Naive B cell (primary cell): ENCODE measurements at regions not wholly inside any gene's neighbourhood (a gene's known extent, or its start where the extent isn't known, plus 50 kb on each side); places are given as distances from the start of the nearest gene placed in this dataset.
"Not testable (repeated sequence)": the region's sequence is repeated elsewhere in the genome, so short reads cannot be mapped to it uniquely, and the experiment has no call there.

Experiments used
- ATAC-seq, 2 donors: fragments of 150-1000 bp; cut with Tn5 transposase; 2 replicates each; pipeline ENCODE4 v1.10.0; 2021; ENCODE audit warnings: low read depth in 2 of 2, mild to moderate bottlenecking in 2 of 2, moderate library complexity in 2 of 2
- DNase-seq: peaks from one replicate; pipeline ENCODE4 v3.0.0; 2022
- H3K27ac Mint-ChIP-seq, 6 donors: one replicate each; pipeline ENCODE4 v1.8.0; 2020 to 2022; ENCODE audit warnings: mild to moderate bottlenecking in 6 of 6, mixed read lengths in 6 of 6, moderate library complexity in 5 of 6, inconsistent platforms in 2 of 6
- H3K27me3 Mint-ChIP-seq, 3 donors: one replicate each; pipeline ENCODE4 v1.8.0; 2021 to 2022; ENCODE audit warnings: mixed read lengths in 3 of 3, mild to moderate bottlenecking in 1 of 3
- H3K36me3 Mint-ChIP-seq, 2 donors: one replicate each; pipeline ENCODE4 v1.8.0; 2020 to 2022; ENCODE audit warnings: mixed read lengths in 2 of 2, inconsistent platforms in 1 of 2, mild to moderate bottlenecking in 1 of 2
- H3K4me1 Mint-ChIP-seq, 3 donors: one replicate each; pipeline ENCODE4 v1.8.0; 2020 to 2022; ENCODE audit warnings: mixed read lengths in 3 of 3, inconsistent platforms in 1 of 3, mild to moderate bottlenecking in 1 of 3, moderate library complexity in 1 of 3
- H3K4me3 Mint-ChIP-seq, 8 donors: one replicate each; pipeline ENCODE4 v1.8.0; 2020 to 2022; ENCODE audit warnings: mild to moderate bottlenecking in 8 of 8, mixed read lengths in 8 of 8, moderate library complexity in 8 of 8, inconsistent platforms in 2 of 8
- H3K9me3 Mint-ChIP-seq, 7 donors: one replicate each; pipeline ENCODE4 v1.8.0; 2020 to 2022; ENCODE audit warnings: mixed read lengths in 7 of 7, mild to moderate bottlenecking in 5 of 7, inconsistent platforms in 2 of 7, moderate library complexity in 1 of 7

DNA sequence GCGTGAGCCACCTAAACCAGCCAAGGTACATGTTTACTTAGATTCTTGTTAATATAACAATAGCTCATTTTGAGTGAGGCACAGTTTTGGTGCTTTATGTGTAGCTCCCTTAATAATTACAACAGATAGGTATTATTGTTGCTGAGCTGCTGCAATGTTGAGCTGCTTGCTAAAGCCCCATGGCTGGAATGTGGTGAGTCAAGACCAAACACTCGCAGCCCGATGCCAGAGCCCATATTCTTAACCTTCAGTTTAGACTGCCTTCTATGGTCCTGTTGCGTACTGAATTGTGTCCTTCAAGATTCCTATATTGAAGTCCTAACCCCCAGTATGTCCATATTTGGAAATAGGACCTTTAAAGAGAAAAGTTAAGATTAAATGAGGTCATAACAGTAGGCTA, 407.1 kb downstream of the NEBL start:
- Mint-ChIP-seq H3K4me1 (no peaks in the 10 kb centered on the region), H3K36me3 (no peaks in the 10 kb centered on the region), H3K4me3 (no peak overlapping the region), H3K27me3 (no peaks in the 10 kb centered on the region), H3K27ac (no peak overlapping the region), H3K9me3 (peaks cover 5 to 18% (median 9%) of the 10 kb centered on the region in 7 donors)
- ATAC-seq (no peak), DNase-seq (no peak)

DNA sequence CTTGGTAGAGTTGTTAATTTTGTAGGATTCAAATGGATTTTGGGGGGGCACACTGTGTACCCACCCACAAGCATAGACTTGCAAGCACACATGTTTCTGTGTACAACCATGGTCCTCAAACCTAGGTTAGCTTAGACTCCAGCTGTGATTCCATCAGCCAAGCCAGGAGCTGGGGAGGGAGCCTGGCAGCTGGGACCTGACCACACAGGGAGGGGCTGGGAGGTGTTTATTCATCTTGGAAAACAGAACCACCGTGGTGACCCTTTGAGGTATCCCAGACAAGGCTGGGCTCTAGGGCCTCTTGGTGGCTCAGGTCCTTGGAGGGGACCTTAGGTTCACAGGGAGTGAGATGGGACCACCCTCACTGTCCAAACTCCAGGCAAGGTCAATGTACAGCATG, 410.3 kb downstream of the NEBL start:
- DNase-seq (no peak), ATAC-seq (no peak)
- no peaks in the 10 kb centered on the region for H3K4me1 Mint-ChIP-seq
- H3K36me3 Mint-ChIP-seq, result no peaks in the 10 kb centered on the region
- H3K27me3 Mint-ChIP-seq, result no peaks in the 10 kb centered on the region
- peaks cover 0 to 7% (median 5%) of the 10 kb centered on the region in 7 donors for H3K9me3 Mint-ChIP-seq
- H3K27ac Mint-ChIP-seq, result no peak overlapping the region
- no peak overlapping the region for H3K4me3 Mint-ChIP-seq

DNA sequence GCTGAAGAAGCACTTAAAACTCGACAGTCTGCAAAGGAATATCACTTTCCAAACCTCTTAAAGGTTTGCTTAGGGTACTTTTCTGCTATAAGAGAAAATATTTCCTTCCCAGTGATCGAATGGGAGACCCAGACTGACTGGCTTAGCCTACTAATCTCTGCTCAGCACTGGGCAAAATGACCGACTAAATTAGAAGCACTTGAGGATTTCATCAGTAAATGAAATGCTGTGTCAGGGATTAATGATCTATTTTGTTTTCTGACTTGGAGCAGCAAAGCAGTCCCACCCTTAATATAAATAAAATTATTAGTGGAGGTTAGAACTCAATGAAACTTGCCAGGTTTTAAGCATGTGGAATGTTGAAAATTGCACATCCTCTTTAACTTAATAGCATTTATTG, 411.6 kb downstream of the NEBL start:
- H3K4me3 Mint-ChIP-seq, result no peak overlapping the region
- peaks cover 1 to 12% (median 6%) of the 10 kb centered on the region in 7 donors for H3K9me3 Mint-ChIP-seq
- DNase-seq, result no peak
- no peaks in the 10 kb centered on the region for H3K4me1 Mint-ChIP-seq
- H3K27me3 Mint-ChIP-seq, result no peaks in the 10 kb centered on the region
- no peak for ATAC-seq
- H3K36me3 Mint-ChIP-seq, result no peaks in the 10 kb centered on the region
- no peak overlapping the region for H3K27ac Mint-ChIP-seq

DNA sequence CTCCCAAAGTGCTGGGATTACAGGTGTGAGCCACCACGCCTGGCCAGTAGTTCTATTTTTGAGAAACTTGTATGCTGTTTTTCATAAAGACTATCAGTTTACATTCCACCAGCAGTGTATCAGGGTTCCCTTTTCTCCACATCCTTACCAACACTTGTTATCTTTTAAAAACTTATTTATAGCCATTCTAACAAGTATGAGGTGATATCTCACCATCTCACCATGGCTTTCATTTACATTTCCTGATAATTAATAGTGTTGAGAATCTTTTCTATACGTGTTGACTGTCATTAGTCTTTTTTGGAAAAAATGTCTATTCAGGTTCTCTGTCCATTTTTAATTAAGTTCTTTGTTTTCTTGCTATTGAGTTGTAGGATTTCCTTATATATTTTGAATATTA, 416.1 kb downstream of the NEBL start:
- H3K36me3 Mint-ChIP-seq, result no peaks in the 10 kb centered on the region
- ATAC-seq, result no peak
- no peak overlapping the region for H3K27ac Mint-ChIP-seq
- DNase-seq, result no peak
- no peaks in the 10 kb centered on the region for H3K4me1 Mint-ChIP-seq
- H3K27me3 Mint-ChIP-seq, result no peaks in the 10 kb centered on the region
- H3K4me3 Mint-ChIP-seq, result no peak overlapping the region
- peaks cover 1 to 13% (median 7%) of the 10 kb centered on the region in 7 donors for H3K9me3 Mint-ChIP-seq

DNA sequence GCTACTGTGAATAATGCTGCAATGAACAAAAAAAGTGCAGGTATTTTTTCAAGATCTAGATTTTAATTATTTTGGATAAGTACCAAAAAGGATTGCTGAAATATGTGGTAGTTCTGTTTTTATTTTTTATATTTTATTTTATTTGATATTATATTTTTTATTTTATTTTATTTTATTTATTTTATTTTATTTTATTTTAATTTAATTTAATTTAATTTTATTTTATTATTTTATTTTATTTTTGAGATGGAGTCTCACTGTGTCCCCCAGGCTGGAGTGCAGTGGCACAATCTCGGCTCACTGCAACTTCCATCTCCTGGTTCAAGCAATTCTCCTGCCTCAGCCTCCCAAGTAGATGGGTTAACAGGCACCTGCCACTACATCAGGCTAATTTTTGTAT, 416.5 kb downstream of the NEBL start:
- not testable (repeated sequence) for ATAC-seq, DNase-seq, H3K27me3 Mint-ChIP-seq, H3K4me1 Mint-ChIP-seq, H3K4me3 Mint-ChIP-seq, H3K27ac Mint-ChIP-seq, H3K36me3 Mint-ChIP-seq
- H3K9me3 Mint-ChIP-seq, result peaks cover 1 to 16% (median 7%) of the 10 kb centered on the region in 7 donors

DNA sequence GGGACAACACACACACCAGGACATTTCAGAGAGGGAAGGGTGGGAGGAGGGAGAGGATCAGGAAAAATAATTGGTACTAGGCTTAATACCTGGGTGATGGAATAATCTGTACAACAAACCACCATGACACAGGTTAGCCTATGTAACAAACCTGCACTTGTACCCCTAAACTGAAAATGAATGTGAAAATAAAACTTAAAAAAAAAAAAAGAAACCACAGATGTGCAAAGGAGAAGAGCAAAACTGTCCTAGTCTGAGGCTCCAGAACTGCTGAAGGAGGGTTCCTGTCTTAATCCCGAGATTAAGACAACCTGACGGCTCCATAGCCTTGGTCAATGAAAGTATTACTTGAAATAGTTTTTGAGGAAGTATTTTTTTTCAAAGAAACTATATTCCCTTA, 423.0 kb downstream of the NEBL start:
- Mint-ChIP-seq H3K36me3 (no peaks in the 10 kb centered on the region), H3K27ac (no peak overlapping the region), H3K4me3 (no peak overlapping the region), H3K9me3 (peaks cover 0 to 8% (median 4%) of the 10 kb centered on the region in 7 donors), H3K4me1 (no peaks in the 10 kb centered on the region), H3K27me3 (no peaks in the 10 kb centered on the region)
- no peak for DNase-seq
- ATAC-seq, result no peak

DNA sequence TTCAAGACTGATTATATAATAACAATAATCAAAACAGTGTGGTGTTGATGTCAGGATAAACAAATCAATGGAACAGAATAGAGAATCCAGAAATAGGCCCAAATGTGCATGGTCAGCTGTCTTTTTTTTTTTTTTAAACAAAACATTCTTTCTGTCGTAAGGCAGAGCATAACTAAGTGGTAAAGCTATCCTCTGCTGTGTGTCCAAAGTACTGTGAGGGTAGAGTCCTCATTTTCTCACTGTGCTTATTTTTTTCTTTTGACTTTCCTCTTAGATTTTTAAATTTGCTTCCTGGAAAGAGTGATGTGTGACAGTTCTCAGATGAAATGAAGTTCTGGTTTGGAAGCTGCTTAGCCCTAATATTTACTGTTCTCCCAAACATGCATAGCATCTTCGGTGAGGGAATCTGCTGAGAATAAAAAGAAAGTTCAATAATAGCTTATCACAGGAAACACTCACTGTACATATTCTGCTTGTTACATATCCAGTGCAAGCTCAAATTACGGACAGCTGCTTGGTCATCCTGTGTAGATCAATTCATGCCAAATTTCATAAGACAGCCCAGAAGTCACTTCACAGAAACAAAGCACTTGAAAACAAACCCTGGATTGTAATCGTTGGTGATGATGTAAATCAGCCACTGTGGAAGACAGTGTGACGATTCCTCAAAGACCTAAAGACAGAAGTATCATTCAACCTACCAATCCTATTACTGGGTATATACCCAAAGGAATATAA, 423.9 kb downstream of the NEBL start:
- Mint-ChIP-seq H3K36me3 (no peaks in the 10 kb centered on the region), H3K27ac (no peak overlapping the region), H3K9me3 (peaks cover 1 to 8% (median 5%) of the 10 kb centered on the region in 7 donors), H3K4me1 (no peaks in the 10 kb centered on the region), H3K27me3 (no peaks in the 10 kb centered on the region), H3K4me3 (no peak overlapping the region)
- ATAC-seq (no peak), DNase-seq (no peak)

DNA sequence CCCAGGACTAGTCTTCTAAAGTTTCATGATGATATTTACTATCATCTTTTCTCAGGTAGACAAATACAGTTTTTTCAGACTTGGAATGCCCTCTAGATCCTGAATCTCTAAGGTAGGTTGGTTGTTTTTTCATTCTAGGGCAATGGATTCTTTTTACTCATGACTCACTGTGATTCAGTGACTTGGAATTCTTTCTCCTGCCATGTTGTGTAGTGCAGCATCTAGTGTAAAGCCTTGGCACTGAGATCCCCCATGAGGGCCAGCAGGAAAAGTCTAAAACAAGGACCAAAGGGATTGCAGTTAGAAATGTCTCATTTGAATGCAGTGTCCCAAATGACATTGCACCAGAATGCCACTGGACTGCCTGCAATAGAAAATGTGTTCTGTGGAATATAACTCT, 430.4 kb downstream of the NEBL start:
- peaks cover 0 to 15% (median 6%) of the 10 kb centered on the region in 7 donors for H3K9me3 Mint-ChIP-seq

DNA sequence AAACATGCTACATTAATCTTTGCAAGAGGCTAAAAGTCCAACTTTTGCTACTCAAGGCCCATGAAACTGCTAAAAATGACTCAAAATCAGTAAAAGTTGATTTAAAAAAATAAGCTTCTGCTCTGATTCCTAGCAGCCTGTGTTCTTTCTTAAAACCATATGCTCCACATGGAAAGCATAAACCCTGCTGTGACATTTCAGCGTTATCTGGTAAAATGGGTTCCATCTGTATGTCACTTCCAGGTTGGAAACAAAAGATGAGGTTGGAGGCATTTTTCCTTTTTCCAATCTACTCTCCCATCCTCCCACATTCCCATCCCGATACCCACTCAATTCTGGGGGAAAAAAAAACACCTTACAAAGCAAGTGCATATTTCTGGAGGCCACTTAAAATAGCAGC, 439.5 kb downstream of the NEBL start:
- Mint-ChIP-seq H3K36me3 (no peaks in the 10 kb centered on the region), H3K27me3 (no peaks in the 10 kb centered on the region), H3K4me3 (no peak overlapping the region), H3K4me1 (no peaks in the 10 kb centered on the region), H3K9me3 (peaks cover 0 to 9% (median 3%) of the 10 kb centered on the region in 7 donors), H3K27ac (no peak overlapping the region)
- no peak for DNase-seq
- no peak for ATAC-seq

More for the DNA sequence above, 430.4 kb downstream of the NEBL start:
- Mint-ChIP-seq H3K27ac (no peak overlapping the region), H3K4me3 (no peak overlapping the region), H3K4me1 (no peaks in the 10 kb centered on the region), H3K27me3 (no peaks in the 10 kb centered on the region), H3K36me3 (no peaks in the 10 kb centered on the region)
- no peak for DNase-seq
- ATAC-seq, result no peak

DNA sequence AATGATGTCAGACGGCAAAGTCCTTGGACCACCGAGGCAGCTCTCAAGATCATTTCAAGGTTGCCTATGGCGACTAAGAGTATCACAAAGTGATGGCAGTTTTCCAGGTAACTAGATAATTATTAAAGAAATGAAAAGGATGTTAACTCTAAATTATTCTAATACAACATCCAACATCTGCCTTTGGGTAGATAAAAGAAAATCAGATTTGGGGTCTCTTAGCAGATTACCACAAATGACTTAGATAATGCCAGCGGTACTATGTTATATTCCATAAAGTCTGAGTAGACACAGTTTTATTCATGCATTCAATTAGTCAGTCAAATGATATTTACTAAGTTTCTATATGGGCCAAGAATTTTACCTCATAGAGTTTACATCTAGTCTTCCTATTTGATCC, 441.3 kb downstream of the NEBL start:
- Mint-ChIP-seq H3K9me3 (peaks cover 0 to 7% (median 3%) of the 10 kb centered on the region in 7 donors), H3K36me3 (no peaks in the 10 kb centered on the region), H3K4me1 (no peaks in the 10 kb centered on the region), H3K27me3 (no peaks in the 10 kb centered on the region), H3K27ac (no peak overlapping the region), H3K4me3 (no peak overlapping the region)
- ATAC-seq (no peak), DNase-seq (no peak)

DNA sequence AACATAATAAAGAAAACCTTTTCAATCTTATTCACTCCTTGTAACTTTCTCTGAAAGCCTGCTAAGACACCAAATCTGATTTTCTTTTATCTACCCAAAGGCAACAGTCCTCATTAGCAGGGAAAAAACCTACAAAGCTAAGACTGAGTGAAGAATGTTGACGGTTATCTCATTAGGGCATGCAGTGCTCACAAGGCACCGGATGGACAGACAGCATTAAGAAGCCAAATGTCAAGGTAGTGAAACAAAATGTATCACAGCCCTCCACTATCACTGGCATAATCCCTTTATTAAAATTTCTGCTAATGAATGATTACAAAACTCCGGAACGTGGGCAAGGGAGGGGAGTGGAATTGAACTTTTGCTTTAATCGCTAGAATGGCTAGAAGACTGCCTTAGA, 442.8 kb downstream of the NEBL start:
- Mint-ChIP-seq H3K36me3 (no peaks in the 10 kb centered on the region), H3K4me3 (no peak overlapping the region), H3K4me1 (no peaks in the 10 kb centered on the region), H3K27ac (no peak overlapping the region), H3K27me3 (no peaks in the 10 kb centered on the region), H3K9me3 (peaks cover 0 to 3% (median 0%) of the 10 kb centered on the region in 7 donors)
- DNase-seq (no peak), ATAC-seq (no peak)

DNA sequence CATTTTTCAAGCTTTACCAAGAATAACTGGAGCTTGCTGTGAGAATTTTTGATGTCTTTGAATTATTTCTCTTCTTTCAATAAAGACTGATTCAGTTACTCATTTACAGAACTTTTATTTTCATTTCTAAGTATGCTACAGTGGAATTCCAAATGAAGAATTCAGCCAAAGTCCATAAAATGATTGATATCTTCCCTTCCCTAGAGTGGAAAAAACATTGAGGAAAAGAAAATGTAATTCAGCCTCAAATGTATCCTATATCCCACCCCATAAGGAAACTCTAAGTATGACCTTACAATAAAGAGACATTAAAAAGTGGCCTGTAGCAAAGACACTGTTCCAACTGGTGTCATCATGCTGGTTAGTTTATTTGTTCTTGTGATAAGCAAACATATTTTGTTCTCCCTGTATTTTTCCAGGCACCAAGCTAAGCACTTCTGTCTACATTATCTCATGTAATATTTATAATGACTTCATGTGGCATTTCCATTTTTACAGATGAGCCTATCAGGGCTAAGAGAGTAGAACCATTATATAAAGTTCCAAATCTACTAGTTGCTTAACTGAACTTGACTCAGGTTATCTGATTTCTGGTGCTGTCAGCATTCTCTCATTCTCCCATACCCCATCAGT, 450.4 kb downstream of the NEBL start:
- Mint-ChIP-seq H3K4me1 (no peaks in the 10 kb centered on the region), H3K4me3 (no peak overlapping the region), H3K36me3 (no peaks in the 10 kb centered on the region), H3K9me3 (peaks cover 0 to 13% (median 6%) of the 10 kb centered on the region in 7 donors), H3K27me3 (no peaks in the 10 kb centered on the region), H3K27ac (no peak overlapping the region)
- DNase-seq, result no peak
- ATAC-seq, result no peak

DNA sequence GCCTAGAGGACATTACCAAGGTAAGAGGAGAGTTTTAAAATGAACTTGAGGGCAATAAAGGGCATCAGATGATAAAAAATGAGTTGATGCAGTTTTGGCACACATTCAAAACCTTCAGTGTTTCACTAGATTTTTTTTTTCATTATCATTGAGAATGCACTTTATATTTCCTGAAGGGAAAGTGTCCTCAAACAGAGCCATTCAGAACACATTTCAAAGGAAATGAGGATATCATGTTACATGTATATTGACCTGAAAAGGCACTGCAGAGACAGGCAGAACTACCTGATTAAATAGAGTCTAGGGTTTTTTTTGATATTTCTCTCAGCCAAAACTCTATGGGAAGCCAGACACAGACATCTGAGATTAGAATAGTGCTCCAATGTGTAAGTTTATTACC, 454.0 kb downstream of the NEBL start:
- Mint-ChIP-seq H3K27ac (no peak overlapping the region), H3K27me3 (no peaks in the 10 kb centered on the region), H3K9me3 (peaks cover 0 to 23% (median 12%) of the 10 kb centered on the region in 7 donors), H3K4me3 (no peak overlapping the region), H3K4me1 (no peaks in the 10 kb centered on the region), H3K36me3 (no peaks in the 10 kb centered on the region)
- no peak for ATAC-seq
- no peak for DNase-seq

DNA sequence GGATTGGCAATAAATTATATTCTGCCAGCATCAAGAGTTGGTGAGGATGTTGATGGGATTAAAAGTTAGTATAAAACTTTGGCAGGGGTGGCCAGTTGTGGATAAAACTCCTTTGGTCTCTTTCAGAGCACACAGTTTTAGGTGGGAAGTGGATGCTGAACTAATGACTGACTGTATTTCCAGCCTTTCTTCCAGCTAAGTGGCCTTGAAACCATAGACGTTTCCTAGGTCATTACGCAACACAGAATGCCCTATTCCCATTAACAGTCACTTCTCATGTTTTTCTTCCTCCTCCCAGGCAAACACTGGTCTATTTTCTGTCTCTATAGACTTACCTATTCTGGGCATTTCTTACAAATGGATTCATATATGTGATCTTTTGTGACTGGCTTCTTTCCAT, 467.4 kb downstream of the NEBL start:
- no peaks in the 10 kb centered on the region for H3K27me3 Mint-ChIP-seq
- peaks cover 0 to 12% (median 7%) of the 10 kb centered on the region in 7 donors for H3K9me3 Mint-ChIP-seq
- no peaks in the 10 kb centered on the region for H3K4me1 Mint-ChIP-seq
- no peak overlapping the region for H3K27ac Mint-ChIP-seq
- no peaks in the 10 kb centered on the region for H3K36me3 Mint-ChIP-seq
- DNase-seq (no peak), ATAC-seq (no peak)
- H3K4me3 Mint-ChIP-seq, result no peak overlapping the region
